SK-N-MC (cell line): ENCODE measurements at regions not wholly inside any gene's neighbourhood (a gene's known extent, or its start where the extent isn't known, plus 50 kb on each side); places are given as distances from the start of the nearest gene placed in this dataset.

Source experiments
- EZH2 ChIP-seq: fragments of 200-600 bp; sonication (generic); IDR thresholded peaks from one replicate; pipeline ENCODE4 v1.6.1; 2017; ENCODE audit warnings: antibody characterized with exemption
- FOXP2 ChIP-seq: optimal IDR thresholded peaks from 2 replicates; pipeline ENCODE3; 2011; ENCODE audit warnings: mild to moderate bottlenecking, moderate library complexity; ENCODE audit not compliant: insufficient read depth; ENCODE audit errors: extremely low read length, control extremely low read depth
- POLR2AphosphoS5 ChIP-seq: IDR thresholded peaks from 2 replicates; pipeline ENCODE4 v1.6.1; 2012; ENCODE audit warnings: mild to moderate bottlenecking, low read depth, low read length, borderline replicate concordance

DNA sequence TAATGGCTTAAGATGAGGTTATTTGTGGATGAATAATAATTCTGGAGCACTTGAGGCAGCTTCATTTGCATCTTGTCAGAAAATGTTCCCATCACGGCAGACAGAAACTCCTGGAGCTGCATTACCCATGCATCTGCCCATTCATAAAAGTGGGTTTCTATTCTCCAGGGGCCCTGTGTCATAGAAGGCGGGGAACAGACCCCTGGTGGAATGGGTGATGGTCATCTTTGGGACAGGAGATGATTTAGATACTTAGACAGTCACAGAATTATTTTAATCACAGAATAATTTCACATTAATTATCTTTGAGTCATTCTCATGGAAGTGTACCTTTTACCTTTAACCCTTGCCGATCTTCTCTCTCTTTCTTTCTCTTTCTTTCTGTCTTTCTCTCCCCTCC lies 980.7 kb upstream of the TMEM132C start:
- TF ChIP-seq POLR2AphosphoS5 = no peak
- no peak for TF ChIP-seq EZH2
- no peak for TF ChIP-seq FOXP2
